Calu3 (cell line): ENCODE measurements at regions not wholly inside any gene's neighbourhood (a gene's known extent, or its start where the extent isn't known, plus 50 kb on each side); places are given as distances from the start of the nearest gene placed in this dataset.

Experiments used
- BruUV-seq: library from RNA; stranded (reverse); fragments of 400-500 nt; replicated peaks from 2 replicates; lab custom pipeline; 2021; lab: Mats Ljungman, UMichigan
- CTCF ChIA-PET: fragments of 300-600 bp; sonication (Branson Sonifier 250); formaldehyde crosslinking; loops from one replicate; lab custom pipeline; 2022; ENCODE audit warnings: antibody characterized with exemption; lab: Charles Lee
- DNase-seq: peaks from one replicate; pipeline ENCODE4 v3.0.0; 2022
- H3K27ac Mint-ChIP-seq: one replicate; pipeline ENCODE4 v1.8.0; 2022; ENCODE audit warnings: mixed read lengths; ENCODE audit not compliant: unreplicated experiment
- H3K27me3 Mint-ChIP-seq: one replicate; pipeline ENCODE4 v1.8.0; 2022; ENCODE audit warnings: mixed read lengths; ENCODE audit not compliant: unreplicated experiment
- H3K36me3 Mint-ChIP-seq: one replicate; pipeline ENCODE4 v1.8.0; 2022; ENCODE audit warnings: mild to moderate bottlenecking, moderate library complexity, mixed read lengths; ENCODE audit not compliant: insufficient read depth, unreplicated experiment
- H3K4me1 Mint-ChIP-seq: one replicate; pipeline ENCODE4 v1.8.0; 2022; ENCODE audit warnings: mild to moderate bottlenecking, low read depth, mixed read lengths; ENCODE audit not compliant: unreplicated experiment
- H3K4me3 Mint-ChIP-seq: one replicate; pipeline ENCODE4 v1.8.0; 2022; ENCODE audit warnings: mild to moderate bottlenecking, low read depth, moderate library complexity, mixed read lengths; ENCODE audit not compliant: unreplicated experiment
- H3K9me3 Mint-ChIP-seq: one replicate; pipeline ENCODE4 v1.8.0; 2022; ENCODE audit warnings: low read depth, mixed read lengths; ENCODE audit not compliant: unreplicated experiment
- CTCF ChIP-seq: fragments of 200-600 bp; IDR thresholded peaks from one replicate; pipeline ENCODE4 v1.8.0; 2022; ENCODE audit warnings: antibody characterized with exemption; ENCODE audit not compliant: unreplicated experiment
- intact Hi-C: fragments of 100-400 bp; cut with micrococcal nuclease; formaldehyde crosslinking; loops from one replicate; pipeline ENCODE4 v1.10.0; 2022; ENCODE audit not compliant: unreplicated experiment

DNA sequence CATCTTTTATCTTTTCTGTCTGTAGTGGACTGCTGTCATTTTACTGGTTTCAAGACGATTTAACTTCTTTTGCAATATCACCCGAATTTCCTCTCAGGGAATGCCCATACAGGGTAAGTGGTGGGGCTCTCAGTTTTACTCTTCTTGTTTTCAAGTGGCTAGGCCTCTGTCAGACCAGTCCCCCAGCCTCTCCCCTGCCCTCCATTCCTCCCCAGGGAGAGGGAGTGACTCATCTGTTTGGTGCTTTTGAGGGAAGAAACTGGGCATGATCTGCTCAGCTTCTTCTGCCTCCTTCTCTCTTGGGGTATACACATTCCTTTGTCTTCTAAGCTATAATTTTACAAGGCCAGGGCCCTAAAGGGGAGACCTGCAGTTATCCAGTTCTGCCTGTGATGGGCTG lies 332.0 kb downstream of the CBLN1 start:
- Mint-ChIP-seq H3K36me3 (no peaks in the 10 kb centered on the region), H3K4me3 (no peak overlapping the region), H3K9me3 (no peaks in the 10 kb centered on the region), H3K4me1 (no peaks in the 10 kb centered on the region), H3K27ac (no peak overlapping the region), H3K27me3 (peaks cover 40% of the 10 kb centered on the region)
- DNase-seq: no peak
- intact Hi-C loops: no loop called here
- no peak for TF ChIP-seq CTCF
- CTCF ChIA-PET: no interaction called here
- BruUV-seq: no TSS peak

GRCh38 chr16:48948911-48949310 lies 332.7 kb downstream of the CBLN1 start:
- Mint-ChIP-seq H3K4me1 (no peaks in the 10 kb centered on the region), H3K27ac (no peak overlapping the region), H3K4me3 (no peak overlapping the region), H3K9me3 (no peaks in the 10 kb centered on the region), H3K27me3 (peaks cover 47% of the 10 kb centered on the region), H3K36me3 (no peaks in the 10 kb centered on the region)
- CTCF ChIA-PET: no interaction called here
- intact Hi-C loops: no loop called here
- BruUV-seq: no TSS peak
- TF ChIP-seq CTCF: no peak
- DNase-seq: no peak

GRCh38 chr16:48947371-48947713 lies 334.3 kb downstream of the CBLN1 start:
- Mint-ChIP-seq H3K36me3 (no peaks in the 10 kb centered on the region), H3K27me3 (peaks cover 62% of the 10 kb centered on the region), H3K4me3 (no peak overlapping the region), H3K4me1 (no peaks in the 10 kb centered on the region), H3K9me3 (no peaks in the 10 kb centered on the region), H3K27ac (no peak overlapping the region)
- CTCF ChIA-PET: no interaction called here
- DNase-seq: no peak
- no TSS peak for BruUV-seq
- intact Hi-C loops: no loop called here
- no peak for TF ChIP-seq CTCF

DNA sequence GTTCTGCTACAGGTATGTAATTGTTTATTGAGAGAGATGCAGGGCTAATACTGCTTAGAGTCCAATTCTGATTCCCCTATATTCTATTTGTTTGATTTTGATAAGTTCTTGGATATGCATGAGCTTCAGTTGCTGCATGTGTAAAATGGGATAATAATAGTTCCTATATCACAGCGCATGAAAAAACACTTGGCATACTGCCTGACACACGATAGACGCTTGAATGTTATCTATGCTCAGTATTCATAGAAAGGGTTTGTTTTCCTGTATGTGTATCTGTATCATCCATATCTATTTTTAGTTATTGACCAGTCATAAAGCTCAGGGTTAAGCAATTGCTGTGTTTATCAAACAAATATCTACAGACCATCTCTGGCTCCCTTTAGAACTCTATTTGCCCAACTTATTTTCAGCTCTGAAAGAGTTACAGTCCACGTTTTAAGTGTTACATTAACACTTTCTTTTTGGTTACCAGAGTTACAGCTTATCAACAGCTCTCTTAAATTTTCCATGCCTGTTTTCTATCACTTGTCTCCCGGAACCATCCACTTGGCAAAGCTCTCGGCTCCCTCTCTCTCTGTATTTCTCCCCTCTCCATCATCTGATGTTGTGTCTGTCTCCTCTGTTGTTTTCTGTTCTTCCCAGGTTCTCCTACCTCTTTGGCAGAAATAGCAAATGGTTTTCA lies 334.8 kb downstream of the CBLN1 start:
- intact Hi-C loops: no loop called here
- no TSS peak for BruUV-seq
- no peaks in the 10 kb centered on the region for H3K9me3 Mint-ChIP-seq
- H3K36me3 Mint-ChIP-seq: no peaks in the 10 kb centered on the region
- no peak overlapping the region for H3K4me3 Mint-ChIP-seq
- no peaks in the 10 kb centered on the region for H3K4me1 Mint-ChIP-seq
- TF ChIP-seq CTCF: no peak
- DNase-seq: no peak
- CTCF ChIA-PET: no interaction called here
- peaks cover 62% of the 10 kb centered on the region for H3K27me3 Mint-ChIP-seq
- H3K27ac Mint-ChIP-seq: no peak overlapping the region
